A673 (cell line): ENCODE measurements at regions not wholly inside any gene's neighbourhood (a gene's known extent, or its start where the extent isn't known, plus 50 kb on each side); places are given as distances from the start of the nearest gene placed in this dataset.
A peak's percentile ranks its signal among the peaks of the same experiment; 100 is the strongest.

Experiments used
- BruUV-seq: library from RNA; stranded (reverse); fragments of 400-500 nt; replicated peaks from 2 replicates; lab custom pipeline; 2021; lab: Mats Ljungman, UMichigan
- CTCF ChIA-PET: fragments of 300-600 bp; sonication (Branson Sonifier 250); formaldehyde crosslinking; loops from one replicate; lab custom pipeline; 2022; ENCODE audit warnings: antibody characterized with exemption; lab: Charles Lee
- POLR2A ChIA-PET: fragments of 300-600 bp; sonication (Branson Sonifier 250); formaldehyde crosslinking; loops from one replicate; lab custom pipeline; 2022; ENCODE audit warnings: antibody characterized with exemption; ENCODE audit not compliant: low non-redundant PET; lab: Charles Lee
- DNase-seq: peaks from one replicate; pipeline ENCODE4 v3.0.0-alpha.2; 2015; ENCODE audit warnings: low spot score
- H3K27ac ChIP-seq: fragments of 200-600 bp; sonication (generic); 2 replicates; pipeline ENCODE4 v1.5.1; 2016; ENCODE audit warnings: mixed run types, low read depth, mild to moderate bottlenecking, mixed read lengths, antibody characterized with exemption, low read length; ENCODE audit not compliant: poor library complexity, severe bottlenecking
- H3K27me3 ChIP-seq: fragments of 200-600 bp; sonication (generic); replicated peaks from 2 replicates; pipeline ENCODE4 v1.6.1; 2017; ENCODE audit warnings: mixed run types, low read depth, mild to moderate bottlenecking, mixed read lengths, antibody characterized with exemption, low read length; ENCODE audit not compliant: insufficient read depth, poor library complexity
- H3K36me3 ChIP-seq: fragments of 200-600 bp; sonication (generic); 2 replicates; pipeline ENCODE4 v1.6.1; 2016; ENCODE audit warnings: mixed run types, mild to moderate bottlenecking, mixed read lengths, antibody characterized with exemption, low read length; ENCODE audit not compliant: insufficient read depth, poor library complexity, severe bottlenecking
- H3K4me1 ChIP-seq: fragments of 200-600 bp; sonication (generic); 2 replicates; pipeline ENCODE4 v1.6.1; 2017; ENCODE audit warnings: mixed run types, mild to moderate bottlenecking, mixed read lengths, antibody characterized with exemption, low read length; ENCODE audit not compliant: insufficient read depth, poor library complexity, severe bottlenecking
- H3K4me3 ChIP-seq: fragments of 200-600 bp; sonication (generic); 2 replicates; pipeline ENCODE4 v1.5.1; 2016; ENCODE audit warnings: low read depth, mixed run types, mild to moderate bottlenecking, mixed read lengths, low read length; ENCODE audit not compliant: poor library complexity, severe bottlenecking
- H3K9me3 ChIP-seq: fragments of 200-600 bp; sonication (generic); 2 replicates; pipeline ENCODE4 v1.6.1; 2016; ENCODE audit warnings: mixed run types, low read depth, mild to moderate bottlenecking, mixed read lengths, antibody characterized with exemption, low read length; ENCODE audit not compliant: poor library complexity, severe bottlenecking
- EZH2 ChIP-seq: fragments of 200-600 bp; sonication (generic); IDR thresholded peaks from 2 replicates; pipeline ENCODE4 v1.6.1; 2017; ENCODE audit warnings: borderline replicate concordance, low read depth, mild to moderate bottlenecking, mixed read lengths, antibody characterized with exemption, low read length; ENCODE audit not compliant: poor library complexity, severe bottlenecking
- intact Hi-C: fragments of 100-400 bp; cut with micrococcal nuclease; formaldehyde crosslinking; loops from one replicate; pipeline ENCODE4 v1.10.0; 2022; ENCODE audit not compliant: unreplicated experiment
- TF ChIP-seq, protein P1 (sequence below): fragments of 300-800, 200-600 bp; sonication (generic); conservative IDR thresholded peaks from 2 replicates; pipeline ENCODE4 v1.5.1; 2017; ENCODE audit warnings: low read depth, mild to moderate bottlenecking, antibody characterized with exemption, low read length, moderate library complexity, mixed read lengths

DNA sequence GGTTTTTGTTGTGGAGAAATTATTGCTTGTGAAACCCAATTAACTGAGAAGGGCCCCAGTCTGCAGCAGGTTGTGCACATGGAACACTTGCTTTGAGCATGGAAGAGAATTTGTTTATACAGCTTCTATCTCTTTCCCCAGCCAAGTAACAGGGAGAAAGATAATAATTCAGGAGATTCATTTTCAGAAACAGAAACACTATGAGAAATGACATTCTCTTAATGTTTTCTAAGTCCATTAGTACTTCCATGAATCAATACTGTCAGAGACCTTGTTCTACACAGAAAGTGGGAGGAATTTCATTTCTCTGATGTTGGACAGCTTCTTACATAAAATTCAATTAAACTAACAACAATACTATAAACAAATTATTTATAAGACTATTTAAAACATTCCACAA is 446.3 kb downstream of the KLF12 start:
- TF ChIP-seq EZH2, result no peak
- TF ChIP-seq, protein P1, sequence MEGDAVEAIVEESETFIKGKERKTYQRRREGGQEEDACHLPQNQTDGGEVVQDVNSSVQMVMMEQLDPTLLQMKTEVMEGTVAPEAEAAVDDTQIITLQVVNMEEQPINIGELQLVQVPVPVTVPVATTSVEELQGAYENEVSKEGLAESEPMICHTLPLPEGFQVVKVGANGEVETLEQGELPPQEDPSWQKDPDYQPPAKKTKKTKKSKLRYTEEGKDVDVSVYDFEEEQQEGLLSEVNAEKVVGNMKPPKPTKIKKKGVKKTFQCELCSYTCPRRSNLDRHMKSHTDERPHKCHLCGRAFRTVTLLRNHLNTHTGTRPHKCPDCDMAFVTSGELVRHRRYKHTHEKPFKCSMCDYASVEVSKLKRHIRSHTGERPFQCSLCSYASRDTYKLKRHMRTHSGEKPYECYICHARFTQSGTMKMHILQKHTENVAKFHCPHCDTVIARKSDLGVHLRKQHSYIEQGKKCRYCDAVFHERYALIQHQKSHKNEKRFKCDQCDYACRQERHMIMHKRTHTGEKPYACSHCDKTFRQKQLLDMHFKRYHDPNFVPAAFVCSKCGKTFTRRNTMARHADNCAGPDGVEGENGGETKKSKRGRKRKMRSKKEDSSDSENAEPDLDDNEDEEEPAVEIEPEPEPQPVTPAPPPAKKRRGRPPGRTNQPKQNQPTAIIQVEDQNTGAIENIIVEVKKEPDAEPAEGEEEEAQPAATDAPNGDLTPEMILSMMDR, result no peak
- H3K9me3 ChIP-seq, result no peaks in the 10 kb centered on the region
- H3K36me3 ChIP-seq, result no peaks in the 10 kb centered on the region
- H3K27me3 ChIP-seq, result no peaks in the 10 kb centered on the region
- ChIA-PET POLR2A (no interaction called here), CTCF (no interaction called here)
- H3K4me1 ChIP-seq, result peaks cover 47% of the 10 kb centered on the region
- peak overlapping the region; percentile 8 for H3K27ac ChIP-seq
- BruUV-seq, result no TSS peak
- intact Hi-C loops, result loop anchor here (10.0 kb wide), 1 partner anchor 353 kb away; no protein-coding TSS in a partner anchor
- DNase-seq, result no peak
- H3K4me3 ChIP-seq, result no peak overlapping the region

DNA sequence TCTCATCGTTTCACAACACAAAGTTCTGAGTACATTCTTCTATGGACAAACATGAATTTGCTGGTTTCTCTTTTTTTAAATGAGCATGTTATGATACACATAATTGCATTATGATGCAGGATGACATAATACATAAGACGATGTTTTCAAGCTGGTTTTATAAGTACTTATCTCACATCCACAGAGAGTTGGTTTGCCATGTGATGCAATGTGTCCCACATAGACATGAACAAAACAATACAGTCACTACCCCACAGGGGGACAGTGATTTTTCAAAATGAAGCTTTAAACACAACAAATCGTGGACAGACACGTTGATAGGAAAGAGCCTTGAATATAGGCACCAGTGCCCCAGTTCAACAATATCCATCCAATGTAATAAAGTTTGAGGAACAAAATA is 447.1 kb downstream of the KLF12 start:
- Histone ChIP-seq H3K27me3 (no peaks in the 10 kb centered on the region), H3K4me3 (no peak overlapping the region), H3K36me3 (no peaks in the 10 kb centered on the region), H3K4me1 (peaks cover 52% of the 10 kb centered on the region), H3K9me3 (no peaks in the 10 kb centered on the region), H3K27ac (no peak overlapping the region)
- POLR2A ChIA-PET, result no interaction called here
- no TSS peak for BruUV-seq
- peak; percentile 31 for DNase-seq
- intact Hi-C loops, result loop anchor here (10.0 kb wide), 1 partner anchor 352 kb away; no protein-coding TSS in a partner anchor
- TF ChIP-seq, protein P1, result no peak
- no peak for TF ChIP-seq EZH2
- CTCF ChIA-PET, result no interaction called here

DNA sequence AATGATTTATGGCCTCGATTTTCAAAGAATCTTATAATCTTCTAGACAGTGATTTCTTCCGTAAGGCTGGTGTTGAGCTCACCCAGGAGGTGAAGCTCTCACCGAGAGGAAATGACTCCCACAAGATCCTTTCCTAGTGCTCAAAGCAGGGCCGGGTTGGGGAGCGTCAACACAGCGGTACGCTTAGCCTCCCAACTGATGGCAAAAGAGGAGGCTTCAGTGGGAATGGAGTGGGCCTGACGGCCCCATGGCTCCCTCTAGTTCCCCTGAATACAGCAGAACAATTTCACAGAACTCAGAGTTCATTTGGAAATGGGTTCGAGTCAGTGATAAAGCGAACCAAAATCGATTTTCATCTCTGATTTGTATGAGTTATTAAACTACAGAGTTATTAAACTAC is 449.5 kb downstream of the KLF12 start:
- ChIA-PET POLR2A (no interaction called here), CTCF (no interaction called here)
- H3K27me3 ChIP-seq, result no peaks in the 10 kb centered on the region
- peak; percentile 36 for DNase-seq
- no peaks in the 10 kb centered on the region for H3K9me3 ChIP-seq
- BruUV-seq, result no TSS peak
- peak overlapping the region; percentile 81 for H3K27ac ChIP-seq
- no peak overlapping the region for H3K4me3 ChIP-seq
- no peak for TF ChIP-seq EZH2
- TF ChIP-seq, protein P1, result no peak
- peaks cover 52% of the 10 kb centered on the region for H3K4me1 ChIP-seq
- intact Hi-C loops, result loop anchor here (10.0 kb wide), 1 partner anchor 350 kb away; no protein-coding TSS in a partner anchor
- no peaks in the 10 kb centered on the region for H3K36me3 ChIP-seq
